Chondrocyte (in vitro differentiated cells): ENCODE measurements at regions not wholly inside any gene's neighbourhood (a gene's known extent, or its start where the extent isn't known, plus 50 kb on each side); places are given as distances from the start of the nearest gene placed in this dataset.

Experiments used
- DNase-seq: peaks from one replicate; pipeline ENCODE4 v3.0.0; 2021; ENCODE audit warnings: mixed read lengths, low spot score
- H3K27ac Mint-ChIP-seq: one replicate; pipeline ENCODE4 v1.8.0; 2021; ENCODE audit warnings: mild to moderate bottlenecking, moderate library complexity, mixed read lengths; ENCODE audit not compliant: unreplicated experiment
- H3K27me3 Mint-ChIP-seq: 2 replicates; pipeline ENCODE4 v1.8.0; 2021; ENCODE audit warnings: low read depth, mixed read lengths
- H3K36me3 Mint-ChIP-seq: 2 replicates; pipeline ENCODE4 v1.8.0; 2021; ENCODE audit warnings: low read depth, mixed read lengths
- H3K4me1 Mint-ChIP-seq: 2 replicates; pipeline ENCODE4 v1.8.0; 2021; ENCODE audit warnings: low read depth, mild to moderate bottlenecking, mixed read lengths
- H3K4me3 Mint-ChIP-seq: one replicate; pipeline ENCODE4 v1.8.0; 2021; ENCODE audit warnings: mild to moderate bottlenecking, moderate library complexity, mixed read lengths; ENCODE audit not compliant: unreplicated experiment
- H3K9me3 Mint-ChIP-seq: 2 replicates; pipeline ENCODE4 v1.8.0; 2021; ENCODE audit warnings: low read depth, mixed read lengths
- CTCF ChIP-seq: fragments of 200-600 bp; sonication (generic); IDR thresholded peaks from 2 replicates; pipeline ENCODE4 v1.5.0; 2021; ENCODE audit warnings: antibody characterized with exemption, mild to moderate bottlenecking, moderate library complexity

- Mint-ChIP-seq H3K4me3 (no peak overlapping the region), H3K36me3 (no peaks in the 10 kb centered on the region), H3K27ac (peak overlapping the region; percentile 90), H3K27me3 (peaks cover 1% of the 10 kb centered on the region), H3K9me3 (peaks cover 6% of the 10 kb centered on the region), H3K4me1 (peaks cover 56% of the 10 kb centered on the region)
- no peak for TF ChIP-seq CTCF
- DNase-seq = no peak
Measured at GRCh38 chr2:8418721-8419120, 263.1 kb upstream of the ID2 start.

- Mint-ChIP-seq H3K36me3 (no peaks in the 10 kb centered on the region), H3K4me1 (peaks cover 47% of the 10 kb centered on the region), H3K27me3 (no peaks in the 10 kb centered on the region), H3K4me3 (no peak overlapping the region), H3K27ac (peak overlapping the region; percentile 89), H3K9me3 (peaks cover 6% of the 10 kb centered on the region)
- no peak for TF ChIP-seq CTCF
- DNase-seq = no peak
Measured at GRCh38 chr2:8421658-8422449, 260.0 kb upstream of the ID2 start.

GRCh38 chr2:8422450-8422800 is 259.4 kb upstream of the ID2 start:
- H3K4me1 Mint-ChIP-seq = peaks cover 41% of the 10 kb centered on the region
- H3K36me3 Mint-ChIP-seq = no peaks in the 10 kb centered on the region
- H3K27me3 Mint-ChIP-seq = no peaks in the 10 kb centered on the region
- H3K27ac Mint-ChIP-seq = peak overlapping the region; percentile 89
- no peak for DNase-seq
- peaks cover 6% of the 10 kb centered on the region for H3K9me3 Mint-ChIP-seq
- no peak overlapping the region for H3K4me3 Mint-ChIP-seq
- TF ChIP-seq CTCF = no peak

- H3K4me3 Mint-ChIP-seq = no peak overlapping the region
- no peaks in the 10 kb centered on the region for H3K36me3 Mint-ChIP-seq
- no peaks in the 10 kb centered on the region for H3K9me3 Mint-ChIP-seq
- DNase-seq = no peak
- no peaks in the 10 kb centered on the region for H3K27me3 Mint-ChIP-seq
- TF ChIP-seq CTCF = no peak
- H3K4me1 Mint-ChIP-seq = peaks cover 20% of the 10 kb centered on the region
- no peak overlapping the region for H3K27ac Mint-ChIP-seq
Measured at GRCh38 chr2:8424997-8425900, 256.6 kb upstream of the ID2 start.

GRCh38 chr2:8426550-8426949 is 255.3 kb upstream of the ID2 start:
- H3K36me3 Mint-ChIP-seq = no peaks in the 10 kb centered on the region
- H3K4me3 Mint-ChIP-seq = no peak overlapping the region
- H3K27ac Mint-ChIP-seq = no peak overlapping the region
- no peak for DNase-seq
- H3K9me3 Mint-ChIP-seq = peaks cover 3% of the 10 kb centered on the region
- H3K4me1 Mint-ChIP-seq = peaks cover 17% of the 10 kb centered on the region
- TF ChIP-seq CTCF = no peak
- H3K27me3 Mint-ChIP-seq = no peaks in the 10 kb centered on the region
